ENCODE measurements at regions not wholly inside any gene's neighbourhood (a gene's known extent, or its start where the extent isn't known, plus 50 kb on each side); places are given as distances from the start of the nearest gene placed in this dataset.

DNA sequence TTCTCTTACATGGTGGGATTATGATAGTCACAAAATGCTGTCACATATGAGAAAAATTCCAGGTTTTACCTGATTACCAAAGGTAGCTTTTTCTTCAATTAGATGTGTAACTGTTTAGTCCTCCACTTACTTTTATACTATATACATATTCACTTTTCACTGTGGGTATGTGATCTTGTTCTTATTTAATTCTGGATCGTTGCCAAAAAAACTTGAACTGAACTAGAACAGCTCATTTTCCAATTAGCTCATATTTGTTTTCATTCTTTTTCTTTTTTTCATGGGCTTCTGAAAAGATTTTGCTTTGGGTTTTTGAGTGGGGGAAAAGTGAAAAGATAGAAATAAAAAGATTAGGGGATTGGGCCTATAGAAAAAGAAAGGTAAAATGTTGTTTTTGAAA lies 291.9 kb downstream of the NDFIP2 start:
- no peak for DNase-seq
- TF ChIP-seq POLR2AphosphoS5 (IDR thresholded peaks at IDR 0.05), result no peak
- TF ChIP-seq, protein P1, sequence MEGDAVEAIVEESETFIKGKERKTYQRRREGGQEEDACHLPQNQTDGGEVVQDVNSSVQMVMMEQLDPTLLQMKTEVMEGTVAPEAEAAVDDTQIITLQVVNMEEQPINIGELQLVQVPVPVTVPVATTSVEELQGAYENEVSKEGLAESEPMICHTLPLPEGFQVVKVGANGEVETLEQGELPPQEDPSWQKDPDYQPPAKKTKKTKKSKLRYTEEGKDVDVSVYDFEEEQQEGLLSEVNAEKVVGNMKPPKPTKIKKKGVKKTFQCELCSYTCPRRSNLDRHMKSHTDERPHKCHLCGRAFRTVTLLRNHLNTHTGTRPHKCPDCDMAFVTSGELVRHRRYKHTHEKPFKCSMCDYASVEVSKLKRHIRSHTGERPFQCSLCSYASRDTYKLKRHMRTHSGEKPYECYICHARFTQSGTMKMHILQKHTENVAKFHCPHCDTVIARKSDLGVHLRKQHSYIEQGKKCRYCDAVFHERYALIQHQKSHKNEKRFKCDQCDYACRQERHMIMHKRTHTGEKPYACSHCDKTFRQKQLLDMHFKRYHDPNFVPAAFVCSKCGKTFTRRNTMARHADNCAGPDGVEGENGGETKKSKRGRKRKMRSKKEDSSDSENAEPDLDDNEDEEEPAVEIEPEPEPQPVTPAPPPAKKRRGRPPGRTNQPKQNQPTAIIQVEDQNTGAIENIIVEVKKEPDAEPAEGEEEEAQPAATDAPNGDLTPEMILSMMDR (IDR thresholded peaks at IDR 0.05 in 8 of 11, conservative IDR thresholded peaks at IDR 0.05 in 3 of 11), result no peak
- TF ChIP-seq POLR2A (IDR thresholded peaks at IDR 0.05), result no peak
- Histone ChIP-seq H3K27ac (no peak overlapping the region), H3K9me3 (peaks cover 0 to 16% (median 12%) of the 10 kb centered on the region in 8 donors), H3K4me1 (peaks cover 0 to 9% (median 0%) of the 10 kb centered on the region in 6 donors), H3K36me3 (no peaks in the 10 kb centered on the region), H3K4me3 (no peak overlapping the region), H3K27me3 (replicated peaks in 1 of 7) (no peaks in the 10 kb centered on the region)
- intact Hi-C loops (cut with DNase I; ENCODE audit: low total_unique reads), result loop anchor here (10.0 kb wide), 1 partner anchor 592 kb away; no protein-coding TSS in a partner anchor
- 56 to 81% (median 70%) methylated on average over 1 of the region's 1 CpG for WGBS, 5 donors

GRCh38 chr13:79771493-79771892 lies 290.5 kb downstream of the NDFIP2 start:
- peaks cover 0 to 16% (median 12%) of the 10 kb centered on the region in 8 donors for H3K9me3 ChIP-seq
- H3K27me3 ChIP-seq (replicated peaks in 1 of 7), result no peaks in the 10 kb centered on the region
- H3K4me1 ChIP-seq, result peaks cover 0 to 9% (median 0%) of the 10 kb centered on the region in 6 donors
- no peak overlapping the region for H3K27ac ChIP-seq
- DNase-seq, result no peak
- TF ChIP-seq, protein P1 (IDR thresholded peaks at IDR 0.05 in 8 of 11, conservative IDR thresholded peaks at IDR 0.05 in 3 of 11), result no peak
- TF ChIP-seq POLR2AphosphoS5 (IDR thresholded peaks at IDR 0.05) (no peak), POLR2A (IDR thresholded peaks at IDR 0.05) (no peak)
- intact Hi-C loops (cut with DNase I; ENCODE audit: low total_unique reads), result loop anchor here (10.0 kb wide), 1 partner anchor 593 kb away; no protein-coding TSS in a partner anchor
- no peak overlapping the region for H3K4me3 ChIP-seq
- no peaks in the 10 kb centered on the region for H3K36me3 ChIP-seq

GRCh38 chr13:79770056-79770455 lies 289.1 kb downstream of the NDFIP2 start:
- H3K4me1 ChIP-seq, result no peaks in the 10 kb centered on the region
- H3K36me3 ChIP-seq, result no peaks in the 10 kb centered on the region
- DNase-seq, result no peak
- TF ChIP-seq POLR2A (IDR thresholded peaks at IDR 0.05) (no peak), POLR2AphosphoS5 (IDR thresholded peaks at IDR 0.05) (no peak)
- TF ChIP-seq, protein P1 (IDR thresholded peaks at IDR 0.05 in 8 of 11, conservative IDR thresholded peaks at IDR 0.05 in 3 of 11), result no peak
- no peak overlapping the region for H3K27ac ChIP-seq
- H3K27me3 ChIP-seq (replicated peaks in 1 of 7), result no peaks in the 10 kb centered on the region
- H3K9me3 ChIP-seq, result peaks cover 0 to 16% (median 12%) of the 10 kb centered on the region in 8 donors
- 76 to 88% (median 78%) methylated on average over 1 of the region's 1 CpG for WGBS, 5 donors
- intact Hi-C loops (cut with DNase I; ENCODE audit: low total_unique reads), result loop anchor here (10.0 kb wide), 1 partner anchor 595 kb away; no protein-coding TSS in a partner anchor
- H3K4me3 ChIP-seq, result no peak overlapping the region

GRCh38 chr13:79767126-79767525 lies 286.2 kb downstream of the NDFIP2 start:
- Histone ChIP-seq H3K27me3 (replicated peaks in 1 of 7) (no peaks in the 10 kb centered on the region), H3K27ac (no peak overlapping the region), H3K36me3 (no peaks in the 10 kb centered on the region), H3K4me3 (no peak overlapping the region), H3K4me1 (no peaks in the 10 kb centered on the region), H3K9me3 (peaks cover 0 to 15% (median 11%) of the 10 kb centered on the region in 8 donors)
- DNase-seq, result no peak
- intact Hi-C loops (cut with DNase I; ENCODE audit: low total_unique reads), result no loop called here
- WGBS, 5 donors, result 82 to 91% (median 83%) methylated on average over 2 of the region's 2 CpGs
- no peak for TF ChIP-seq POLR2A (IDR thresholded peaks at IDR 0.05)
- TF ChIP-seq POLR2AphosphoS5 (IDR thresholded peaks at IDR 0.05), result no peak
- TF ChIP-seq, protein P1 (IDR thresholded peaks at IDR 0.05 in 8 of 11, conservative IDR thresholded peaks at IDR 0.05 in 3 of 11), result no peak

Data from spleen (tissue), 11 donors.